BE2C (cell line): ENCODE measurements at regions not wholly inside any gene's neighbourhood (a gene's known extent, or its start where the extent isn't known, plus 50 kb on each side); places are given as distances from the start of the nearest gene placed in this dataset.

Source experiments
- DNase-seq: peaks from one replicate; pipeline ENCODE4 v3.0.0-alpha.2; 2020
- H3K27me3 ChIP-seq: fragments of 250-450 bp; sonication (Bioruptor Pico); 2 replicates; pipeline ENCODE4 v1.5.1; 2020; ENCODE audit warnings: mild to moderate bottlenecking
- H3K36me3 ChIP-seq: fragments of 250-450 bp; sonication (Bioruptor Pico); 2 replicates; pipeline ENCODE4 v1.5.1; 2020; ENCODE audit warnings: mild to moderate bottlenecking
- H3K4me1 ChIP-seq: fragments of 250-450 bp; sonication (Bioruptor Pico); 2 replicates; pipeline ENCODE4 v1.5.1; 2020
- H3K4me3 ChIP-seq: 2 replicates; pipeline ENCODE4 v1.5.1; 2011; ENCODE audit warnings: low read depth, low read length
- H3K9me3 ChIP-seq: fragments of 250-450 bp; sonication (Bioruptor Pico); 2 replicates; pipeline ENCODE4 v1.5.1; 2020
- TF ChIP-seq, protein P1 (sequence below): IDR thresholded peaks from 2 replicates; pipeline ENCODE4 v1.5.1; 2012; ENCODE audit warnings: mild to moderate bottlenecking, low read depth, low read length

- Histone ChIP-seq H3K4me3 (no peak overlapping the region), H3K27me3 (no peaks in the 10 kb centered on the region), H3K4me1 (peaks cover 3% of the 10 kb centered on the region; the same call in 1 of the 2 replicates), H3K36me3 (no peaks in the 10 kb centered on the region), H3K9me3 (no peaks in the 10 kb centered on the region)
- DNase-seq: no peak
- TF ChIP-seq, protein P1, sequence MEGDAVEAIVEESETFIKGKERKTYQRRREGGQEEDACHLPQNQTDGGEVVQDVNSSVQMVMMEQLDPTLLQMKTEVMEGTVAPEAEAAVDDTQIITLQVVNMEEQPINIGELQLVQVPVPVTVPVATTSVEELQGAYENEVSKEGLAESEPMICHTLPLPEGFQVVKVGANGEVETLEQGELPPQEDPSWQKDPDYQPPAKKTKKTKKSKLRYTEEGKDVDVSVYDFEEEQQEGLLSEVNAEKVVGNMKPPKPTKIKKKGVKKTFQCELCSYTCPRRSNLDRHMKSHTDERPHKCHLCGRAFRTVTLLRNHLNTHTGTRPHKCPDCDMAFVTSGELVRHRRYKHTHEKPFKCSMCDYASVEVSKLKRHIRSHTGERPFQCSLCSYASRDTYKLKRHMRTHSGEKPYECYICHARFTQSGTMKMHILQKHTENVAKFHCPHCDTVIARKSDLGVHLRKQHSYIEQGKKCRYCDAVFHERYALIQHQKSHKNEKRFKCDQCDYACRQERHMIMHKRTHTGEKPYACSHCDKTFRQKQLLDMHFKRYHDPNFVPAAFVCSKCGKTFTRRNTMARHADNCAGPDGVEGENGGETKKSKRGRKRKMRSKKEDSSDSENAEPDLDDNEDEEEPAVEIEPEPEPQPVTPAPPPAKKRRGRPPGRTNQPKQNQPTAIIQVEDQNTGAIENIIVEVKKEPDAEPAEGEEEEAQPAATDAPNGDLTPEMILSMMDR: no peak
Observed at GRCh38 chr1:192937128-192937527, 122.0 kb downstream of the UCHL5 start.

DNA sequence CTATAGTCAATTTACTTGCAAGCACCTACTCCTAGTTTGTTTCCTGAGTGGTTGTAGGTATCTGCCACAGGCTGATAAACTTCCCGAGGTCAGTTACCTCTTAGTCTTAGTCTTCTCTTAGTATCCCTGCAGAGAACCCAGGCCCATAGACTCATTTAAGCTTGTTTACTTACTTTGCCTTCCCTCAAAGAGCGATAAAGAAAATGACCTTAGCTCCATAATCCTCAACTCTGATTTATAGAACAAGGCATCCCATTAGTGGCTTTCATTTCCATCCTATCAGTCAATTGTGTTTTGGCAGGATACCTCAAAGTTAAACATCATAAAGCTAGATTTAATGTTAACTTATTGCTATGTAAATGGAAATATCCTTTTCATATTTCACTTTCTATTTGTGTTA lies 119.7 kb downstream of the UCHL5 start:
- TF ChIP-seq, protein P1: no peak
- H3K9me3 ChIP-seq: no peaks in the 10 kb centered on the region
- no peak overlapping the region for H3K4me3 ChIP-seq
- H3K4me1 ChIP-seq: peaks cover 7% of the 10 kb centered on the region; the same call in 1 of the 2 replicates
- DNase-seq: no peak
- no peaks in the 10 kb centered on the region for H3K36me3 ChIP-seq
- no peaks in the 10 kb centered on the region for H3K27me3 ChIP-seq

DNA sequence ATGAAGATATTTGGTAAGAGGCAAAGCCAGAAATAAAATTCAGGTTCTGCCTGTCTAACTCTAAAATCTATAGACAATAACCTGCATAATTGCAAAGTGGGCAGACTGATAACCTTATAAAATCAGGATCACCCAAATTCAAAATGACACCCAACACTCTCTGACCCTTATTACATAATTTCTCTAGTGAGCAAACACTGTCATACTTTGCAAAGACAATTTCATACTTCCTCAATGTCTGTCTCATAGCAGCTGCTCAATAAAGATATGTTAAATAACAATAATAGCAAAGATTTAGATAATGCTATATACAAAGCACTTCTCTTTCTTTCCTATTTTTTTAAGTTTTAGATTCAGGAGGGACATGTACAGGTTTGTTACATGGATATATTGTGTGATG lies 118.5 kb downstream of the UCHL5 start:
- Histone ChIP-seq H3K9me3 (no peaks in the 10 kb centered on the region), H3K4me1 (peaks cover 7% of the 10 kb centered on the region; the same call in 1 of the 2 replicates), H3K36me3 (no peaks in the 10 kb centered on the region), H3K27me3 (no peaks in the 10 kb centered on the region), H3K4me3 (no peak overlapping the region)
- TF ChIP-seq, protein P1: no peak
- DNase-seq: no peak

GRCh38 chr1:192941722-192942411 lies 117.3 kb downstream of the UCHL5 start:
- Histone ChIP-seq H3K27me3 (no peaks in the 10 kb centered on the region), H3K4me1 (peaks cover 7% of the 10 kb centered on the region; the same call in 1 of the 2 replicates), H3K4me3 (no peak overlapping the region), H3K36me3 (no peaks in the 10 kb centered on the region), H3K9me3 (no peaks in the 10 kb centered on the region)
- TF ChIP-seq, protein P1: no peak
- DNase-seq: no peak

GRCh38 chr1:192943108-192943507 lies 116.1 kb downstream of the UCHL5 start:
- Histone ChIP-seq H3K36me3 (no peaks in the 10 kb centered on the region), H3K4me3 (no peak overlapping the region), H3K4me1 (peaks cover 7% of the 10 kb centered on the region; the same call in 1 of the 2 replicates), H3K27me3 (no peaks in the 10 kb centered on the region), H3K9me3 (no peaks in the 10 kb centered on the region)
- DNase-seq: no peak
- TF ChIP-seq, protein P1: no peak

- no peak overlapping the region for H3K4me3 ChIP-seq
- no peaks in the 10 kb centered on the region for H3K36me3 ChIP-seq
- no peak for DNase-seq
- no peaks in the 10 kb centered on the region for H3K27me3 ChIP-seq
- H3K4me1 ChIP-seq: peaks cover 7% of the 10 kb centered on the region; the same call in 1 of the 2 replicates
- H3K9me3 ChIP-seq: no peaks in the 10 kb centered on the region
- TF ChIP-seq, protein P1: no peak
Observed at GRCh38 chr1:192943522-192943921, 115.6 kb downstream of the UCHL5 start.
